NCI-H2196 (cell line): ENCODE measurements at regions not wholly inside any gene's neighbourhood (a gene's known extent, or its start where the extent isn't known, plus 50 kb on each side); places are given as distances from the start of the nearest gene placed in this dataset.

Experiments used
- DNase-seq: peaks from one replicate; lab custom pipeline; 2025; ENCODE audit not compliant: unreplicated experiment; lab: John Stamatoyannopoulos, UW

DNA sequence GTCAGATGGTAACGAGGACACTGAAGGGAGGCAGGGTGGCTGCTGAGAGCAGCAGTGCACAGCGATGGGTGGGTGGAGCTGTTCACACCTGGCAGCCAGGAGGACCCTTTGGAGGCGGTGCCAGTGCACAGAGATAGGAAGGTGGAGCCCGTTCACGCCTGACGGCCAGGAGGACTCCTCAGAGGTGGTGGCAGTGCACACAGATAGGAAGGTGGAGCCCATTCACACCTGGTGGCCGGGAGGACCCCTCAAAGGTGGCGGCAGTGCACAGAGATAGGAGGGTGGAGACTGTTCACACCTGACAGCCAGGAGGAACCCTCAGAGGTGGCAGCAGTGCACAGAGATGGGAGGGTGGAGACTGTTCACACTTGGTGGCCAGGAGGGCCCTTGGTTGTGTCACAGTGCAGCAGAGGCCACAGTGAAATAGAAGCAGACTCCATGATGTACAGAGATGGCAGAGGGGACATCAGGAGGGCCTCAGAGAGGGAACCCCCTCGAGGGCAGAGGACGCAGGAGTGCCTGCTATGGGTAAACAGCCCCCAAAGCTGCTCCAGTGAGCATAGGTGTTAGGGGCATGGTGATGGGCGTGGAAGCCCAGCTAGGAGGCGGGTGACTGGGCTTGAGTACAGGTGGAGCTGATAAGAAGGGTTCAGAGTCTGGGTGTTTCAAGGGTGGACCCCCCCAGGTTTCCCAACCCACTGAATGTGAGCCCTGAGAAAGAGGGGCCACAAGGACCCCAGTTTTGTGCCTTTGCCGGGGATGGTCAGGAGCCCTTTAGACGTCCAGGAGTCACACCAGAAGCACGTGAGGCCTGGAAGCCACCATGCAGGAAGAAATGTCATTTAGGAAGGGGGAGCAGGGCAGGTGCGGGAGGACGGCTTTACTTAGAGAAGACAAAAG, 566.7 kb downstream of the BRD1 start:
- no peak for DNase-seq

DNA sequence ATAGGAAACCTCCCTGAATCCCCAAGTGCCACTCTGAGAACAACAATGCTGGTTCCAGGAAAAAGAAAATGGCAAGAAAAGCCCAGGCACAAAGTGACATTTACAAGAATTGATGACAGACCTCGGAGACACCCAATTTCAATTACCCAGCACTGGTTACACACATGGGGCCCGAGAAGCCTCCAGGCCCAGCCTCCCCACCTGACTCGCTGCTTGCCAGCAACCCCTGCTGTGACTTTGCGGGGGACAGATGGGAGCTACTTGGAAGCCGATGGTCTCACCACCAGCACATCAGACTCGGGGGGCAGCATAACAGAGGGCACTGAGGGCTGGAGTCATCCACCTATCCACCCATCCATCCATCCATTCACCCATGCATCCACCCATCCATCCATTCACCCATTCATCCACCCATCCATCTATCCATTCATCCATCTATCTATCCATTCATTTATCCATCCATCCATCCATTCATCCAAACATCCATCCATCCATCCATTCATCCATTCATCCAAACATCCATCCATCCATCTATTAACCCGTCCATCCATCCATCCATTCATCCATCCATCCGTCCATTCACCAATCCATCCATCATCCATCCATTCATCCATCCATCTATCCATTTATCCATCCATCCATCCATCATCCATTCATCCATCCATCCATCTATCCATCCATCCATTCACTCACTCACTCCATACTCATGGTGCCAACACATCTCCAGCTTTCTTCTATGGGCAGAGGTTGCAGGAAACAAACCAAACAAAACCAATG, 567.6 kb downstream of the BRD1 start:
- DNase-seq, result no peak

DNA sequence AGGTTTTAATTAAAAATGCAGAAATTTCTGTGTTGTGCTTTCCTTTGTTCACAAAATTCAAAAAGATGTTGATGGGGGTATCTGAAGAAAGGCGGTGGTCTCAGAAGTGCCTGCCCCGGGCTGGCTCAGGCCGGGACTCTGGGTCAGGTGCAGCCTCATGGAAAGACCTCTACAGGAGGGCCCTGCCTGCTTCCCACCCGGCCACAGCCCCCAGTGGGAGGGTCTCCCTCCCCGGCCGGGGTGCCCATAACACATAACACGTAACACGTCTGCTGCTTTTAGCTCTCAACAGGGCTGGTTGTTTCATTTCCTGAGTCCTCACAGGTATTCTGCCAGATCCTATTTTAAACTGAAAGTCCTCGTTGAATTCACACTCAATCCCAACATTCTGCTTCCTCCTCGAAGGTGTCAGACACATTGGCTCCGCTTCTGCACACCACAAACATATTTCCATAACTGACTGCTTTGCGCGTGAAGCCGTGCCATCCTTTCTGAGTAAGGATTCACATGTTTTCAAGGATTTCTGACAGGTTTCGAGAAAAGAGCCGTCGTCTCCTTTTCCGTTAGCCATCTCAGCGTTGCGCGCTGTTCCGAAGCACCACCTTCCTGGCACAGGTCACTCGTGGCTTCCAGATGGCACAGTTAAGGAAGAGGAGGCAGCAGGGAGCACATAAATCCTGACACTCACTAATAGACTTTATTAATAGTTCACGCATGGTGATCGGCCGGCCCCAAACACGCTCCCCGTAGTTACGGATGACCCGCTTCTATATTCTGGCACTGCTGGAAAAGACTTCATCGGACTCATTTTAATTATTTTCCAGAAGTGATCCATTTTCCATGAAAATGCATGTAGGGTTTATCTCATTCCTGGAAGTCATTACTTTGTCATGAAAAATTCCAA, 569.3 kb downstream of the BRD1 start:
- DNase-seq, result no peak

DNA sequence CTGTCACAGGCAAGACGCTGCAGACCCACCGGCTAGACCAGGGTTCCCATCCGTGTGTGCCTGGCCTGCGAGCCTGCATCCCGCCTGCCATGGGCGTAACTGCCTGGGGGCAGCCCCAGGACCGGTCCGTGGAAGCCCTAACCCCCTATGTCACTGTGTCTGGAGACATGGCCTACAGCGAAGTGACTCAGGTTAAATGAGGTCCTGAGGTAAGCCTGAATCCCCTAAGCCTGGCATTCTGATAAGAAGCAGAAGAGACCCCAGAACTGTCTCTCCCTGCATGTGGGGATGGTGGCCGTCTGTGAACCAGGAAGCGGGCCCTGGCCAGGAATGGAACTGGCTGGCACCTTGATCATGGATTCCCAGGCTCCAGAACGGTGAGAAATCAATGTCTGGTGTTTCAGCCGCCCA, 570.1 kb downstream of the BRD1 start:
- DNase-seq, result no peak

DNA sequence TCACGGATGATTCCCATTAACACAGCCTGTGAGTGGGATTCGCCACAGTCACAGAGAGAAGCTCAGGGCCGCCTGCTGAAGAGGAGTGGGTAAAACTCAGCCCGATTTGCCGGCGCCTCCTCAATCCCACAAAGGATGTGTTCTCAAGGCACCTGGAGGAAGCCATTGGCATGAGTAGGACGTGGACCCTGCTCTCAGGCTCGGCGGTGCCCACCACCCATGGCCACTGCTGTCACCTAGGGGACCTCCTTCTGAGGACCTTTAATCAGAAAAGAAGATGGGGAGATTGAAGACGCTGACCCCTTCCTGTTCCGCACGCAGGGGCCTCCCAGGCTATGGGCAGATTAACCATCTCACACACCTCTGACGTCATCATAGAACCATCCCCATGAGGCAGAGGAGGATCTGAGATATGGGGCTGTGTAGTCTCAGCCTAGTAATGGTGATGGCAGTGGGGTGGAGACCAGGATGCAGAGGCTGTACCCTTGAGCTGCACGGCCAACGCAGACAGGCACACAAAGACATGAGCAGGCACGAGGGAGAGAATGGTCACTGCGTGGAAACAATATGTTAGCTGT, 571.8 kb downstream of the BRD1 start:
- no peak for DNase-seq

DNA sequence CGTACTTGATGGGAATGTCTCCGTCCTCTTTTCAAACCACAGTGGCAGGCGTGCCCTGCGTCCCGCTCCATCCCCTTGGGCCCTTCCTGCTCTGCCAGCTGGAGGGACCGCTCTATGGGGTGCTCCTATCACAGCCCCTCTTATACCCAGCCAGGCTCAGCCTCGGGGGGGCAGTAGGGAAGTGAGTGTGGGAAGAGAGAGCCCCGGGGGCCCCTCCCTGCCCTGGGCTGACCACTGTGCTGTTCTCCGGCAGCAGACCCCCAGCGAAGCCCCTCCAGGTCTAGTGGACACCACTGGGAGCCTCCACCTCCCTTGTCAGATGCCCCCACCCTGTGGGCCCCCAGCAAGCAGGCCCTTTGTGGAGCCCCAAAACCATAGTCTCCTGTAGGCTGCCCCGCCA, 572.5 kb downstream of the BRD1 start:
- no peak for DNase-seq

DNA sequence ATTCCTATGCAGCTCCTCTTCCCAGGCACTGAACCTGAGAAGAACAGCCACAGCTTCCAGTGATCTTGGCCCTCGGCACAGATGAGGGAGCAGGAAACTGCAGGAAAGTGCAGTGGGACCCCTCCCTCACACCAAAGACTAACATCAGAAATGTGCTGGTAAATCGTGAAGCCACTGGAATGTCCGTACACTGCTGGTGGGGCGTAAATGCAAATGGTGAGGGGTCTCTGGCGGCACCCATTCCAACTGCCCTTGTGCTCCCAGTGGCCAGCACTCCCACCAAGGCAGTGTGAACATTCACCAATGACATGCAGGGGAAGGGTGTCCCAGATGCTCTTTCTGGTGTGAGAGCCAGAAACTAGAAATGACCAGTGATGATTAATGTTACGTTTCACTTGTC, 574.0 kb downstream of the BRD1 start:
- DNase-seq, result no peak

DNA sequence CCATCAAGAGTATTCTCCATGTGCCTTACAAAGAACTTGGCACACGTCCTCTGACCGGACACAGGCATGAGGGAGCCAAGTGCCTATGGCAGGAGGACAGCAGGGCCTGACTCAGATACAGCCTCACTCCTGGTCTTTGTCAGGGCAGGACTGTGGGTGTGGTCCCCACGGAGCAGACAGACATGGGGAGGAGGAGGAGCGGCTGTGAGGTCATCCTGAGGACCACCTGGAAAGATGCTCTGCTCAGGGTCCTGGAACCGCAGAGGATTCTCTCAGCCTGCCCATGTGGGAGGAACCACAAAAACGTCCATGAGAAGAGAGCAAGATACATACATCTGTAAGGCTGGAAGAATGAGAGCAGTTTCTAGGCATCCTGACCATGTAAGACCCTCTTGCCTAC, 576.3 kb downstream of the BRD1 start:
- DNase-seq, result no peak

DNA sequence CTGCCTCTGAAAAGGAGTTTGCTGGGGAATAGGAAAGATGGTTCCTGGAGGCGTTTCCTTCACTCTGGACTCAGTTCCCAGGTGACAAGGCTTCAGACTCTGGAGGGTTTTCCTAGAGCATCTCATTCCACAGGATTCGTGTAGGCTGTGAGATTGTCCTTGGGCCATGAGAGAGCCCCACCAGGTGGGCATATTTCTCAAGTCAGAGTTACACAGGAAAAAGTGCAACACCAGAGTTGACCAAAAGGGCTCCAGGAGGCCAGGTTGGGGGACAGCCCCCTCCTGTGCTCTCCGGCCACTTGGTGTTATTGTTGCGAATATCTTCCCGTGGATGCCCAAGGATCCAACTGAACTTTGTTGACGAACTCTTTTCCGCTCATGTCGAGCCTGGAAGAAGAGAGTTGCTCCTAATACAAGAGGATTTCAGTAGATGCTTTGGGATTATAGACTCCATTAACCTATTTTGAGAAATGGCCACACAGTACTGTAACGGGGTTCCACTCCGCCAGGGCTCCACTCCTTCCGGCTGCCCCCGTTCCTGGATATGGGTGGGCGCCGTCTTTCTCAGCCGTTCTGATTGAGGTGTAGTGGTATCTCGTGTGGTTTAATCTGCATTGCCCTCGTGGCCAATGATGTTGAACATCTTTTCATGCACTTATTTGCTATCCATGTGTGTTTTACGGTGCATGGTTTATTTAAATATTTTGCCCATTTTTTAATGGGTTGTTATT, 580.3 kb downstream of the BRD1 start:
- no peak for DNase-seq

DNA sequence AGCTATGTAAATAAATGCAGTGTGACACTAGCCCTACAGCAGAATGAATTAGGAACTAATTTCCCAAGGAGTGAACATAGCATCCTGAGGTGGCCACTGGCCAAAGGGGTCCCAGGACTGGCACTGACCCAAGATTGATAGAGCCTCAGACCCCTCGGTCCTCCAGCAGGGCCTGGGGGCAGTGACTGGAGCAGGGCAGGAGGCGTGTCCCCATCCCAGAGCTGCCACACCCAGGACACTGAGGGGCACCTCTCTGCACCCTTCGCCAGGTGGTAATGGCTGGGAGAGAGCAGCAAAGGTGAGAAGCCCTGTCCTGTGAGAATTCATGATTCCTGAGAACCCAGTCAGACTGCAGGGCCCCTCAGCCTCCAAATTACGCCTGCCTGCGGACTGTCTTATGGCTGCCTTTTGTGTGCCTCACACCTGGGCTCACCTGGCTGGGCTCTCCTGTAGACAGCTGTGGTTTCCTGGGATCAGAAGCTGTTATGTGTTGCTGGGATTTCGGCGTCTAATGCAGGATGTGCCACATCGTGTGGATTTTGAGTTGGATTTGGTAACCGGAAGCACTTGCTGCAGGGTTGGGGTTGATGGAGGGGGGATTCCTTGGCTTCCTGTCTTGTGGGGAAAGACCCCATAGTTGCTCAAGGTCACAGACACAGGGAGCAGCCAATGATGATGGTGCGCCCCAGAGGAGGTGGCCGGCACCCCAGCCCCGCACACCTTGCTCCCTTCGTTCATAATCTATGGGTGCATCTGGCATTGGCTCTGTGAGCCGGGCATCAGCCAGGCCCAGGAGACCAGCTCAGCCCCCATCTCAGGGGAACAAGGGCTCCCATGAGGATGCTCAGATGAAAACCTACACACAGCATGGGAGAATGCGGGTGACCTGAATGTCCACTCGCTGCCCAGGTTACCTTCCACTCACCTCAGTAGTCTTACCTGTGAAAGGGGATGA, 582.9 kb downstream of the BRD1 start:
- DNase-seq, result no peak

DNA sequence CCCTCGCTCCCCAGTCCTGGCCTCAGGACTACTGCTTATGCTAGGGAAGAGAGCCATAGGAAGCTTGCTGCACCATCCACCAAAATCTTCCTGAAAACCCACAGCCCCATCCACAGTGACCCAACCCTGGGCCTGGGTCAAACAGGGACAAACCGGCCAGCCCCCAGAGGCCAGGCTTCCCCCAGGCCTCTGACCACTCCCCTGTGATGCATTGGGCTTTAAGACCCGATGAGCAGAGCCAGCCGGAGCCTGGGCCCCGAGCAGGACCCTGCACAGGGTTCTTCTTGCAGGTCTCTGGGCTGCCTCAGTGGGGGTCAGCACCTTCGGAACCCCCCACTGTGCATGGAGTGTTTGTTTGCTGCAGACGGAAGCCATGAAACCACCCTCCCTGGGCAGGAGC, 583.7 kb downstream of the BRD1 start:
- DNase-seq, result no peak

DNA sequence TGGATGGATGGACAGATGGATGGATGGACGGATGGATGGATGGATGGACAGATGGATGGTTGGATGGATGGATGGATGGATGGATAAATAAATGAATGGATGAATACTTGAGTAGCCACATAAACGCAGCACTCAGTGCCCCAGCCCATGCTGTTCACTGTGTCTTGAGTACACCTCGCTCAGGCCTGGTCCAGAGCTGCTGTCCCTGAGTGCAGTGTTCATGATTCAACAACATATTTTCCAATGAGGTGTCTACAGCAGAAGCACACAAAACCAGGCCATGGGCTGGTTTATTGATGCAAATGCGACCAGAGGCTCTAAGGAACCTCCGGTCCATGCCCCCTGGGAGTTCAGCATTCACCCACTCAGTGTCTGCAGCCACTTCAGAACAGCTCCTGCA, 584.3 kb downstream of the BRD1 start:
- no peak for DNase-seq

DNA sequence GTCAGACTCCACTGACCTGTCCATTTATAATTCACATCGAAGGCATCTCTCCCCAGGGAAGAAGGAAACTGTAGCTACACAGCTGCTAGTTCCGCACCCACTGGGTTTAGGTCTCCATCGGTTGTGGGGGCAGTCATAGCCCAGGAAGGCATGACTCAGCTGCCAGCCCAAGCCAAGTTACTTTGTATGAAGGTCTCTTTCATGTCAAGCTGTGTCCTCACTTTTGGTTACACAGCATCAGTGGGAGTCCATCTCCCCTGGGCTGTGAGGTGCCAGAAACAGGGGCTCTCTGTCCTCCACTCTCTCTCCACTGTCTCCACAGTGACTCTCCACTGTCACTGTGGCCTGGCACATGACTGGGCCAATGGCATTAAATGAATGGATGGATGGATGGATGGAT, 585.2 kb downstream of the BRD1 start:
- DNase-seq, result no peak

DNA sequence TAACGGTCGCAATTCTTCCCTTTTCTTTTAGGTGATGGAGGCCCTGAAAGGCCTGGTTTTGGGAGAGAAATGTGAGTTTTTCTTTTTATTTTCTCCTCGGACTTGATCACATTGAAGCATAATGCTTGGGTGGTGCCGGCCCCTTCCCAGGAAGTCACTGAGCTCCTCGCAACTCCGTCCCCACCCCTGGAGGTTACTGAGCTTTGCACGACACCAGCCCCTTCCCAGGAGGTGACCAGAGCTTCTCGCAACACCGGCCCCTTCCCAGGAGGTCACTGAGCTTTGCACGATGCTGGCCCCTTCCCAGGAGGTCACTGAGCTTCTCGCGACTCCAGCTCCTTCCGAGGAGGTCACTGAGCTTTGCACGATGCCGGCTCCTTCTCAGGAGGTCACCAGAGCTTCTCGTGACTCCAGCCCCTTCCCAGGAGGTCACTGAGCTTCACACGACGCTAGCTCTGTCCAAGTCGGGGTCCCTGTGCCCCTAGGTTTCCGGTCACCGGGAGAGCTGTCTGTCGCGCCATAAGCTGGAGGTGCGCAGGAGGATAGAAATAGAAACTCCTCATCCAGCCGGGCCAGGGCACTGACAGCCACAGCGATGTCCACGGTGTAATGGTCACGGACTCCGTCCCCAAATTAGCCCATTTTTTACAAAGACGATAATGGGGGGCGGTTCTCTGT, 586.4 kb downstream of the BRD1 start:
- no peak for DNase-seq

DNA sequence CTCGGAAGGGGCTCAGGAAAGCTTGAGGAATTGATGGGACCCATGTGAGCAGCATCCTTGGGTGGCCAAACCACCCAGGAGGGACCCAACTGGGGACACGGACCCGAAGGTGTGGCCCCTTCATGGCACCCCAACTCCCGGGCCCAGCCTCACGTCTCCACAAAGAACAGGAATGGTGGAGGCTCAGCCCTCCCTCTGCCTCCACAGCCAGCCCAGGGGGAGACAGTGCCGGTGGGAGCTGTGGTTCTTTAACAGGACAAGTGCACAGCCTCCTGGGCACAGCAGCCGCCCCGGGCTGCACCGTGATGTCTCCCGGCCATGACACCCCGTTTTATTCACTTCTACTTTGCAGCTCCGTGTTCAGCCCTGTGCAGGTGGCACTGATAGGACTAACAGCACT, 587.2 kb downstream of the BRD1 start:
- no peak for DNase-seq

DNA sequence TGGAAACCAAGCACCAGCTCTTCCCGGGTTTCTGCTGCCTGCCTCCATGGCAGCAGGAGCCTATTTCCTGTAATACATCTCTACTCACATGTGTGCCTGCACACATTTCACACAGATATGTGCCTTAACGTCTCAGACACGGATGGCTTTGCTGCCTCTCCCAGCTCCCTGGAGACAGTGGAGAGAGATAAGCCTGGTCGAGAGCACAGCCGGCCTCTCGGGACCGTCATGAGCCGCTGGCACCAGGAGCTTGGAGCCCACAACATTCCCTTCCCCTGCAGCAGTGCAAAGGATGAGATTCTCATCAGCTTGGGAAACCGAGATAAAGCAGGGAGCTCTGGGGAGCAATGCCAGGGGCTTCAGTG, 587.7 kb downstream of the BRD1 start:
- DNase-seq, result no peak

DNA sequence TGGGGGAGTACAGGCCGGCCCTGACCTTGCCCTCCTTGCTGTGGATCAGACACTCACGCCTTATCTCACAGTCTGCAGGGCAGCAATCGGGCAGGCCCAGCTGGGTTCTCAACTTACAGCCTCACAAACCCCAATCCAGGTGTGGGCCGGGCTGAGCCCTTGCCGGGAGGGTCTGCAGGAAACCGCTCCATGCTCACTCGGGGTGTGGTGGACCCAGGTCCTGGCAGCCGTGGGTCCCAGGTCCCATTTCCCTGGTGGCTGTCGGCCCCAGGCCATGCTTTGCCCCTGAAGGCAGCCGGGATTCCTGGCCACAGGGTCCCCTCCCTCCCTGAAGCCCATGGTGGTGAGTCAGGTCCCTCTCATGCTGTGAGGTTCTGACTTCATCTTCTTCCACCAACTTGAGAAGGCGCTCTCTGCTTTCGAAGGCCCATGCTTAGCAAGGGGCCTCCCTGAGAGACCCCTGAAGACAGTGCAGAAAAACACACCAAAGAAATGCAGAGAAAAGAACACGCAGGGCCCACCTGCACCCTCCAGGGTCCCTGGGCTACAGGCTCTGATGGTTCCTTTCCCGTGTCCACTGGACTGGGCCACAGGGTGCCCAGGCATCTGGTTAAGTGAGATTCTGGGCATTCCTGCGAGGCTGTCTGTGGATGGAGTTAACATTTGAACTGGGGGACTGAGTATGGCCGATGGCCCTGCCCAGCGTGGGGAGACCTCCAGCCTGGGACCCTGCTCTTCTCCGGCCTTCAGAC, 588.2 kb downstream of the BRD1 start:
- no peak for DNase-seq
